CD4-positive, CD25-positive, alpha-beta regulatory T cell (primary cell): ENCODE measurements at regions not wholly inside any gene's neighbourhood (a gene's known extent, or its start where the extent isn't known, plus 50 kb on each side); places are given as distances from the start of the nearest gene placed in this dataset.
"Not testable (repeated sequence)": the region's sequence is repeated elsewhere in the genome, so short reads cannot be mapped to it uniquely, and the experiment has no call there.

ENCODE experiments used
- ATAC-seq, 2 donors: fragments of 150-1000 bp; cut with Tn5 transposase; one replicate each; pipeline ENCODE4 v1.10.0; 2021; ENCODE audit warnings: low read depth in 2 of 2, moderate number of reproducible peaks in 2 of 2, moderate library complexity in 1 of 2
- DNase-seq, 3 donors: peaks; one replicate each; pipeline versions ENCODE4 v3.0.0 to v3.0.0-alpha.2; 2012 to 2022; ENCODE audit warnings: mixed read lengths in 1 of 3
- H3K27ac ChIP-seq: one replicate; pipeline ENCODE4 v1.7.0; 2013; ENCODE audit warnings: mild to moderate bottlenecking, low read length; ENCODE audit not compliant: insufficient read depth, poor library complexity, severe bottlenecking
- H3K27me3 ChIP-seq: one replicate; pipeline ENCODE4 v1.7.0; 2013; ENCODE audit warnings: low read length; ENCODE audit not compliant: control insufficient read depth, insufficient read depth
- H3K36me3 ChIP-seq: one replicate; pipeline ENCODE4 v1.7.0; 2013; ENCODE audit warnings: mild to moderate bottlenecking, low read length, moderate library complexity; ENCODE audit not compliant: control insufficient read depth, insufficient read depth
- H3K4me1 ChIP-seq: 2 replicates; pipeline ENCODE4 v1.7.0; 2013; ENCODE audit warnings: mild to moderate bottlenecking, low read length; ENCODE audit not compliant: insufficient read depth, control insufficient read depth, poor library complexity, severe bottlenecking
- H3K4me3 ChIP-seq: one replicate; pipeline ENCODE4 v1.7.0; 2013; ENCODE audit warnings: low read depth, mild to moderate bottlenecking, low read length, moderate library complexity
- H3K9me3 ChIP-seq, 2 experiments: 1 replicate in 1 of 2; 2 replicates in 1 of 2; pipeline ENCODE4 v1.7.0; 2013; ENCODE audit warnings: low read length in 2 of 2, mild to moderate bottlenecking in 1 of 2, moderate library complexity in 1 of 2; ENCODE audit not compliant: control insufficient read depth in 2 of 2
- H3K27ac Mint-ChIP-seq, 3 donors: one replicate each; pipeline ENCODE4 v1.8.0; 2020 to 2022; ENCODE audit warnings: mild to moderate bottlenecking in 3 of 3, mixed read lengths in 3 of 3, moderate library complexity in 2 of 3
- H3K27me3 Mint-ChIP-seq: one replicate; pipeline ENCODE4 v1.8.0; 2022; ENCODE audit warnings: mild to moderate bottlenecking, mixed read lengths
- H3K36me3 Mint-ChIP-seq: one replicate; pipeline ENCODE4 v1.8.0; 2020; ENCODE audit warnings: mixed read lengths
- H3K4me1 Mint-ChIP-seq, 4 donors: one replicate each; pipeline ENCODE4 v1.8.0; 2020 to 2022; ENCODE audit warnings: mixed read lengths in 4 of 4, mild to moderate bottlenecking in 1 of 4
- H3K4me3 Mint-ChIP-seq, 4 donors: one replicate each; pipeline ENCODE4 v1.8.0; 2020 to 2022; ENCODE audit warnings: mild to moderate bottlenecking in 4 of 4, mixed read lengths in 4 of 4, moderate library complexity in 3 of 4
- H3K9me3 Mint-ChIP-seq, 7 donors: one replicate each; pipeline ENCODE4 v1.8.0; 2020 to 2022; ENCODE audit warnings: mixed read lengths in 7 of 7, mild to moderate bottlenecking in 3 of 7, moderate library complexity in 2 of 7

- Mint-ChIP-seq H3K4me3 (no peak overlapping the region), H3K4me1 (no peaks in the 10 kb centered on the region), H3K9me3 (peaks cover 0 to 21% (median 2%) of the 10 kb centered on the region in 7 donors), H3K27me3 (no peaks in the 10 kb centered on the region), H3K27ac (no peak overlapping the region), H3K36me3 (no peaks in the 10 kb centered on the region)
- Histone ChIP-seq H3K4me3 (no peak overlapping the region), H3K27ac (no peak overlapping the region), H3K9me3 (peaks cover 0 to 8% of the 10 kb centered on the region in 2 experiments), H3K4me1 (no peaks in the 10 kb centered on the region), H3K36me3 (no peaks in the 10 kb centered on the region), H3K27me3 (no peaks in the 10 kb centered on the region)
- DNase-seq (no peak), ATAC-seq (no peak)
These were observed 1990.4 kb upstream of the CDH6 start for GRCh38 chr5:29203049-29203448.

- H3K4me3 ChIP-seq = no peak overlapping the region
- no peak for DNase-seq
- Mint-ChIP-seq H3K27ac (no peak overlapping the region), H3K27me3 (no peaks in the 10 kb centered on the region), H3K4me3 (no peak overlapping the region), H3K9me3 (peaks cover 0 to 12% (median 3%) of the 10 kb centered on the region in 7 donors), H3K36me3 (no peaks in the 10 kb centered on the region), H3K4me1 (no peaks in the 10 kb centered on the region)
- no peak overlapping the region for H3K27ac ChIP-seq
- H3K4me1 ChIP-seq = no peaks in the 10 kb centered on the region
- no peak for ATAC-seq
- H3K36me3 ChIP-seq = no peaks in the 10 kb centered on the region
- peaks cover 5 to 8% of the 10 kb centered on the region in 2 experiments for H3K9me3 ChIP-seq
- H3K27me3 ChIP-seq = no peaks in the 10 kb centered on the region
These were observed 1995.6 kb upstream of the CDH6 start for GRCh38 chr5:29197631-29198454.

- H3K27ac ChIP-seq = no peak overlapping the region
- H3K36me3 Mint-ChIP-seq = no peaks in the 10 kb centered on the region
- H3K27me3 ChIP-seq = no peaks in the 10 kb centered on the region
- no peak overlapping the region for H3K4me3 ChIP-seq
- no peak for DNase-seq
- ATAC-seq = no peak
- no peak overlapping the region for H3K27ac Mint-ChIP-seq
- H3K4me1 Mint-ChIP-seq = no peaks in the 10 kb centered on the region
- peaks cover 0 to 11% (median 3%) of the 10 kb centered on the region in 7 donors for H3K9me3 Mint-ChIP-seq
- H3K4me1 ChIP-seq = no peaks in the 10 kb centered on the region
- H3K27me3 Mint-ChIP-seq = no peaks in the 10 kb centered on the region
- no peaks in the 10 kb centered on the region for H3K36me3 ChIP-seq
- H3K4me3 Mint-ChIP-seq = no peak overlapping the region
- H3K9me3 ChIP-seq = peaks cover 4 to 9% of the 10 kb centered on the region in 2 experiments
These were observed 1999.5 kb upstream of the CDH6 start for GRCh38 chr5:29193972-29194371.

- not testable (repeated sequence) for H3K4me1 Mint-ChIP-seq
These were observed 2002.0 kb upstream of the CDH6 start for GRCh38 chr5:29191269-29192048.

GRCh38 chr5:29190398-29190797 is 2003.1 kb upstream of the CDH6 start:
- not testable (repeated sequence) for H3K9me3 Mint-ChIP-seq, H3K9me3 ChIP-seq, H3K4me3 Mint-ChIP-seq, DNase-seq, H3K27me3 Mint-ChIP-seq, H3K27ac Mint-ChIP-seq, H3K27me3 ChIP-seq, H3K4me1 Mint-ChIP-seq, H3K36me3 Mint-ChIP-seq, H3K4me1 ChIP-seq, ATAC-seq, H3K27ac ChIP-seq, H3K36me3 ChIP-seq, H3K4me3 ChIP-seq

More at GRCh38 chr5:29191269-29192048, 2002.0 kb upstream of the CDH6 start:
- not testable (repeated sequence) for H3K4me1 ChIP-seq, H3K27ac ChIP-seq, H3K9me3 ChIP-seq, ATAC-seq, H3K27ac Mint-ChIP-seq, H3K9me3 Mint-ChIP-seq, H3K4me3 ChIP-seq, H3K4me3 Mint-ChIP-seq, H3K36me3 Mint-ChIP-seq, DNase-seq, H3K27me3 Mint-ChIP-seq, H3K36me3 ChIP-seq, H3K27me3 ChIP-seq

- not testable (repeated sequence) for H3K4me3 ChIP-seq, H3K36me3 Mint-ChIP-seq, H3K4me3 Mint-ChIP-seq, ATAC-seq, DNase-seq, H3K9me3 ChIP-seq, H3K4me1 ChIP-seq, H3K36me3 ChIP-seq, H3K27ac ChIP-seq, H3K27me3 ChIP-seq, H3K27ac Mint-ChIP-seq, H3K4me1 Mint-ChIP-seq, H3K27me3 Mint-ChIP-seq
- H3K9me3 Mint-ChIP-seq = peaks cover 0 to 12% (median 5%) of the 10 kb centered on the region in 7 donors
These were observed 2007.1 kb upstream of the CDH6 start for GRCh38 chr5:29186380-29186779.

GRCh38 chr5:29185558-29185957 is 2007.9 kb upstream of the CDH6 start:
- no peak overlapping the region for H3K4me3 ChIP-seq
- ATAC-seq = no peak
- H3K27me3 ChIP-seq = no peaks in the 10 kb centered on the region
- Mint-ChIP-seq H3K4me3 (no peak overlapping the region), H3K36me3 (no peaks in the 10 kb centered on the region), H3K27me3 (no peaks in the 10 kb centered on the region), H3K9me3 (peaks cover 0 to 12% (median 5%) of the 10 kb centered on the region in 7 donors), H3K27ac (no peak overlapping the region), H3K4me1 (no peaks in the 10 kb centered on the region)
- peaks cover 0 to 2% of the 10 kb centered on the region in 2 experiments for H3K9me3 ChIP-seq
- H3K4me1 ChIP-seq = no peaks in the 10 kb centered on the region
- no peak for DNase-seq
- no peak overlapping the region for H3K27ac ChIP-seq
- no peaks in the 10 kb centered on the region for H3K36me3 ChIP-seq
